HCT116 (cell line): ENCODE measurements at regions not wholly inside any gene's neighbourhood (a gene's known extent, or its start where the extent isn't known, plus 50 kb on each side); places are given as distances from the start of the nearest gene placed in this dataset.

Source experiments
- ATAC-seq: fragments of 200-7000 bp; cut with Tn5 transposase; 2 replicates; pipeline ENCODE4 v1.9.1; 2020; ENCODE audit warnings: mild to moderate bottlenecking, moderate library complexity
- BruUV-seq: library from RNA; stranded (reverse); fragments of 400-500 nt; replicated peaks from 2 replicates; lab custom pipeline; 2021; lab: Mats Ljungman, UMichigan
- CTCF ChIA-PET: fragments of 300-600 bp; sonication (Branson Sonifier 250); formaldehyde crosslinking; loops from one replicate; lab custom pipeline; 2021; ENCODE audit warnings: antibody characterized with exemption; lab: Charles Lee
- POLR2A ChIA-PET: fragments of 300-600, 350-600 bp; sonication (Branson Sonifier 250); formaldehyde crosslinking; loops from one replicate; lab custom pipeline; 2021; ENCODE audit warnings: antibody characterized with exemption; lab: Charles Lee
- RAD21 ChIA-PET, 2 experiments: fragments of 300-600 bp; sonication (Branson Sonifier 250); formaldehyde crosslinking; loops; one replicate each; lab custom pipeline; 2023; ENCODE audit warnings: low total read pairs in 2 of 2; ENCODE audit not compliant: uncharacterized antibody in 2 of 2, unreplicated experiment in 2 of 2, low non-redundant PET in 1 of 2; lab: Charles Lee
- DNase-seq: peaks from one replicate; pipeline ENCODE4 v3.0.0-alpha.2; 2010; ENCODE audit warnings: low read depth, low spot score
- H2AFZ ChIP-seq: fragments of 200-600 bp; shearing (Covaris generic), sonication (generic); 2 replicates; pipeline ENCODE4 v1.6.1; 2017; ENCODE audit warnings: low read depth, mixed run types, mixed read lengths, antibody characterized with exemption, low read length; ENCODE audit not compliant: poor library complexity, severe bottlenecking
- H3K27ac ChIP-seq: 2 replicates; pipeline ENCODE4 v1.5.1; 2012; ENCODE audit warnings: low read depth, low read length
- H3K27me3 ChIP-seq: fragments of 200-600 bp; sonication (generic); 2 replicates; pipeline ENCODE4 v1.6.1; 2016; ENCODE audit warnings: mixed run types, low read length, mixed read lengths; ENCODE audit not compliant: insufficient read depth
- H3K36me3 ChIP-seq, 2 experiments: fragments of 200-500 bp in 1 of 2; fragments of 200-600 bp in 1 of 2; sonication (Bioruptor generic) in 1 of 2; sonication (generic) in 1 of 2; 2 replicates each; pipeline versions ENCODE4 v1.5.1 to v1.6.1; 2014 to 2016; ENCODE audit warnings: low read length in 2 of 2, inconsistent platforms in 1 of 2, mixed read lengths in 1 of 2, mixed run types in 1 of 2; ENCODE audit not compliant: insufficient read depth in 2 of 2, control insufficient read depth in 1 of 2
- H3K4me1 ChIP-seq, 2 experiments: fragments of 200-600 bp in 1 of 2; sonication (generic) in 1 of 2; 2 replicates each; pipeline versions ENCODE4 v1.5.1 to v1.6.1; 2012 to 2017; ENCODE audit warnings: low read length in 2 of 2, inconsistent platforms in 1 of 2, mild to moderate bottlenecking in 1 of 2, mixed read lengths in 1 of 2, mixed run types in 1 of 2, moderate library complexity in 1 of 2; ENCODE audit not compliant: insufficient read depth in 2 of 2, control insufficient read depth in 1 of 2
- H3K4me2 ChIP-seq: fragments of 200-600 bp; sonication (generic); 2 replicates; pipeline ENCODE4 v1.6.1; 2017; ENCODE audit warnings: mixed run types, low read length, mixed read lengths
- H3K4me3 ChIP-seq, 2 experiments: fragments of 200-600 bp in 1 of 2; sonication (generic) in 1 of 2; replicated peaks in 1 of 2; 2 replicates each; pipeline ENCODE4 v1.5.1; 2011 to 2016; ENCODE audit warnings: low read length in 2 of 2, control low read depth in 1 of 2, low read depth in 1 of 2, mild to moderate bottlenecking in 1 of 2, mixed read lengths in 1 of 2, mixed run types in 1 of 2
- H3K79me2 ChIP-seq: fragments of 200-600 bp; sonication (generic); 2 replicates; pipeline ENCODE4 v1.6.1; 2017; ENCODE audit warnings: mild to moderate bottlenecking, mixed run types, low read length, moderate library complexity, mixed read lengths; ENCODE audit not compliant: insufficient read depth
- H3K9ac ChIP-seq: fragments of 200-600 bp; sonication (generic); 2 replicates; pipeline ENCODE4 v1.6.1; 2016; ENCODE audit warnings: low read length, mixed read lengths
- H3K9me2 ChIP-seq: fragments of 200-600 bp; sonication (generic), shearing (Covaris generic); 2 replicates; pipeline ENCODE4 v1.6.1; 2017; ENCODE audit warnings: mixed run types, mild to moderate bottlenecking, moderate library complexity; ENCODE audit not compliant: insufficient read depth
- H3K9me3 ChIP-seq, 2 experiments: fragments of 200-500 bp in 1 of 2; fragments of 200-600 bp in 1 of 2; sonication (Bioruptor generic) in 1 of 2; sonication (generic) in 1 of 2; 2 replicates each; pipeline ENCODE4 v1.6.1; 2014 to 2017; ENCODE audit warnings: low read length in 2 of 2, mixed read lengths in 2 of 2, inconsistent platforms in 1 of 2, low read depth in 1 of 2, mild to moderate bottlenecking in 1 of 2, mixed run types in 1 of 2, moderate library complexity in 1 of 2; ENCODE audit not compliant: control insufficient read depth in 1 of 2, insufficient read depth in 1 of 2
- H4K20me1 ChIP-seq: fragments of 200-600 bp; sonication (generic), shearing (Covaris generic); 2 replicates; pipeline ENCODE4 v1.6.1; 2017; ENCODE audit warnings: mixed run types, mild to moderate bottlenecking, moderate library complexity; ENCODE audit not compliant: insufficient read depth
- CBX3 ChIP-seq: IDR thresholded peaks from 2 replicates; pipeline ENCODE4 v1.6.1; 2012; ENCODE audit warnings: low read depth
- CEBPB ChIP-seq: IDR thresholded peaks from 2 replicates; pipeline ENCODE4 v1.6.1; 2012; ENCODE audit warnings: low read depth
- EGR1 ChIP-seq: IDR thresholded peaks from 2 replicates; pipeline ENCODE4 v1.6.1; 2012; ENCODE audit warnings: low read depth
- ELF1 ChIP-seq: IDR thresholded peaks from 2 replicates; pipeline ENCODE4 v1.6.1; 2012; ENCODE audit warnings: low read depth, borderline replicate concordance
- EZH2 ChIP-seq: fragments of 200-600 bp; sonication (generic); IDR thresholded peaks from 2 replicates; pipeline ENCODE4 v1.6.1; 2017; ENCODE audit warnings: antibody characterized with exemption, mixed run types
- EZH2phosphoT487 ChIP-seq: fragments of 200-600 bp; IDR thresholded peaks from 2 replicates; pipeline ENCODE4 v1.6.1; 2018; ENCODE audit warnings: antibody characterized with exemption, borderline replicate concordance
- JUND ChIP-seq: IDR thresholded peaks from 2 replicates; pipeline ENCODE4 v1.6.1; 2012
- POLR2AphosphoS5 ChIP-seq: IDR thresholded peaks from 2 replicates; pipeline ENCODE4 v1.6.1; 2011; ENCODE audit warnings: mild to moderate bottlenecking, low read depth, low read length, moderate library complexity
- SIN3A ChIP-seq: IDR thresholded peaks from 2 replicates; pipeline ENCODE4 v1.6.1; 2012; ENCODE audit warnings: low read depth
- SP1 ChIP-seq: IDR thresholded peaks from 2 replicates; pipeline ENCODE4 v1.6.1; 2012; ENCODE audit warnings: low read depth
- SRF ChIP-seq: IDR thresholded peaks from 2 replicates; pipeline ENCODE4 v1.6.1; 2012; ENCODE audit warnings: low read depth
- YY1 ChIP-seq: IDR thresholded peaks from 2 replicates; pipeline ENCODE4 v1.6.1; 2011; ENCODE audit warnings: low read length, low read depth, moderate library complexity, mild to moderate bottlenecking; ENCODE audit not compliant: insufficient replicate concordance; ENCODE audit errors: extremely low read depth
- ZNF274 ChIP-seq: fragments of 200-500 bp; sonication (Bioruptor generic); IDR thresholded peaks from 2 replicates; pipeline ENCODE4 v1.6.1; 2014; ENCODE audit warnings: mild to moderate bottlenecking, low read depth, low read length, inconsistent platforms
- intact Hi-C: fragments of 100-400 bp; cut with micrococcal nuclease; formaldehyde crosslinking; loops from 2 replicates; pipeline ENCODE4 v1.10.0; 2022
- TF ChIP-seq, protein P1 (sequence below), 3 experiments: fragments of 200-600 bp in 1 of 3; sonication (generic) in 1 of 3; IDR thresholded peaks in 2 of 3; conservative IDR thresholded peaks in 1 of 3; 2 replicates each; pipeline ENCODE4 v1.5.1; 2012 to 2017; ENCODE audit warnings: low read depth in 2 of 3, low read length in 2 of 3, antibody characterized with exemption in 1 of 3, borderline replicate concordance in 1 of 3, control low read depth in 1 of 3, mild to moderate bottlenecking in 1 of 3, mixed read lengths in 1 of 3, mixed run types in 1 of 3, moderate library complexity in 1 of 3; ENCODE audit not compliant: insufficient read depth in 1 of 3
- TF ChIP-seq, protein P2 (sequence below): IDR thresholded peaks from 2 replicates; pipeline ENCODE4 v1.6.1; 2012
- TF ChIP-seq, protein P3 (sequence below): IDR thresholded peaks from 2 replicates; pipeline ENCODE4 v1.6.1; 2012; ENCODE audit warnings: low read depth
- TF ChIP-seq, protein P4 (sequence below): IDR thresholded peaks from 2 replicates; pipeline ENCODE4 v1.6.1; 2011; ENCODE audit warnings: mild to moderate bottlenecking, low read length, moderate library complexity; ENCODE audit not compliant: insufficient replicate concordance; ENCODE audit errors: extremely low read depth
- TF ChIP-seq, protein P5 (sequence below): IDR thresholded peaks from 2 replicates; pipeline ENCODE4 v1.6.1; 2012

DNA sequence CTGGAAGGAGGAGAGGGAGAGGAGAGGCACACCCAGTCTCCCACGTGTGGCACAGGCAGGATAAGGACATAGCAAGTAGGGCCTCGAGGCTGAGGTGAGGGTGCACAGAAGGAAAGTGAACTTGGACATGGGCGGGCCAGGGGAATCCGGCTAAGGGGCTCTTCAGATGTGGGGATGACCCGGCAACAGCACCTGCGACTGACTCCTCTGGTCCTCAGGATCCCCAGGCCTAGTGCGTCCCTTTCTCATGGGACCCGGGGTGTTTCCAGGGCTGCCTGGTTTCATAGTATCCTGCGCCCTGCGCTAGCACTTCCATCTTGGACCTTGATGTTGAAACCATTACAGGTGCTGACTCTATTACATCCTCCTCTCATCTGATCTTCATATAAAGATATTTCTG lies 96.1 kb upstream of the LYZL2 start:
- no peaks in the 10 kb centered on the region for H3K4me1 ChIP-seq
- TF ChIP-seq, protein P1, sequence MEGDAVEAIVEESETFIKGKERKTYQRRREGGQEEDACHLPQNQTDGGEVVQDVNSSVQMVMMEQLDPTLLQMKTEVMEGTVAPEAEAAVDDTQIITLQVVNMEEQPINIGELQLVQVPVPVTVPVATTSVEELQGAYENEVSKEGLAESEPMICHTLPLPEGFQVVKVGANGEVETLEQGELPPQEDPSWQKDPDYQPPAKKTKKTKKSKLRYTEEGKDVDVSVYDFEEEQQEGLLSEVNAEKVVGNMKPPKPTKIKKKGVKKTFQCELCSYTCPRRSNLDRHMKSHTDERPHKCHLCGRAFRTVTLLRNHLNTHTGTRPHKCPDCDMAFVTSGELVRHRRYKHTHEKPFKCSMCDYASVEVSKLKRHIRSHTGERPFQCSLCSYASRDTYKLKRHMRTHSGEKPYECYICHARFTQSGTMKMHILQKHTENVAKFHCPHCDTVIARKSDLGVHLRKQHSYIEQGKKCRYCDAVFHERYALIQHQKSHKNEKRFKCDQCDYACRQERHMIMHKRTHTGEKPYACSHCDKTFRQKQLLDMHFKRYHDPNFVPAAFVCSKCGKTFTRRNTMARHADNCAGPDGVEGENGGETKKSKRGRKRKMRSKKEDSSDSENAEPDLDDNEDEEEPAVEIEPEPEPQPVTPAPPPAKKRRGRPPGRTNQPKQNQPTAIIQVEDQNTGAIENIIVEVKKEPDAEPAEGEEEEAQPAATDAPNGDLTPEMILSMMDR (IDR thresholded peaks at IDR 0.05 in 2 of 3, conservative IDR thresholded peaks at IDR 0.05 in 1 of 3; ENCODE audit: borderline replicate concordance in 1 of 3, insufficient read depth in 1 of 3, low read depth in 2 of 3, low read length in 2 of 3): no peak
- TF ChIP-seq POLR2AphosphoS5 (no peak), SP1 (no peak), JUND (no peak), SIN3A (no peak), EGR1 (no peak), YY1 (no peak), ELF1 (no peak), CBX3 (no peak), SRF (no peak), ZNF274 (no peak), EZH2 (no peak), CEBPB (no peak), EZH2phosphoT487 (no peak)
- TF ChIP-seq, protein P2, sequence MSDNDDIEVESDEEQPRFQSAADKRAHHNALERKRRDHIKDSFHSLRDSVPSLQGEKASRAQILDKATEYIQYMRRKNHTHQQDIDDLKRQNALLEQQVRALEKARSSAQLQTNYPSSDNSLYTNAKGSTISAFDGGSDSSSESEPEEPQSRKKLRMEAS: no peak
- TF ChIP-seq, protein P3, sequence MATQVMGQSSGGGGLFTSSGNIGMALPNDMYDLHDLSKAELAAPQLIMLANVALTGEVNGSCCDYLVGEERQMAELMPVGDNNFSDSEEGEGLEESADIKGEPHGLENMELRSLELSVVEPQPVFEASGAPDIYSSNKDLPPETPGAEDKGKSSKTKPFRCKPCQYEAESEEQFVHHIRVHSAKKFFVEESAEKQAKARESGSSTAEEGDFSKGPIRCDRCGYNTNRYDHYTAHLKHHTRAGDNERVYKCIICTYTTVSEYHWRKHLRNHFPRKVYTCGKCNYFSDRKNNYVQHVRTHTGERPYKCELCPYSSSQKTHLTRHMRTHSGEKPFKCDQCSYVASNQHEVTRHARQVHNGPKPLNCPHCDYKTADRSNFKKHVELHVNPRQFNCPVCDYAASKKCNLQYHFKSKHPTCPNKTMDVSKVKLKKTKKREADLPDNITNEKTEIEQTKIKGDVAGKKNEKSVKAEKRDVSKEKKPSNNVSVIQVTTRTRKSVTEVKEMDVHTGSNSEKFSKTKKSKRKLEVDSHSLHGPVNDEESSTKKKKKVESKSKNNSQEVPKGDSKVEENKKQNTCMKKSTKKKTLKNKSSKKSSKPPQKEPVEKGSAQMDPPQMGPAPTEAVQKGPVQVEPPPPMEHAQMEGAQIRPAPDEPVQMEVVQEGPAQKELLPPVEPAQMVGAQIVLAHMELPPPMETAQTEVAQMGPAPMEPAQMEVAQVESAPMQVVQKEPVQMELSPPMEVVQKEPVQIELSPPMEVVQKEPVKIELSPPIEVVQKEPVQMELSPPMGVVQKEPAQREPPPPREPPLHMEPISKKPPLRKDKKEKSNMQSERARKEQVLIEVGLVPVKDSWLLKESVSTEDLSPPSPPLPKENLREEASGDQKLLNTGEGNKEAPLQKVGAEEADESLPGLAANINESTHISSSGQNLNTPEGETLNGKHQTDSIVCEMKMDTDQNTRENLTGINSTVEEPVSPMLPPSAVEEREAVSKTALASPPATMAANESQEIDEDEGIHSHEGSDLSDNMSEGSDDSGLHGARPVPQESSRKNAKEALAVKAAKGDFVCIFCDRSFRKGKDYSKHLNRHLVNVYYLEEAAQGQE: no peak
- TF ChIP-seq, protein P4, sequence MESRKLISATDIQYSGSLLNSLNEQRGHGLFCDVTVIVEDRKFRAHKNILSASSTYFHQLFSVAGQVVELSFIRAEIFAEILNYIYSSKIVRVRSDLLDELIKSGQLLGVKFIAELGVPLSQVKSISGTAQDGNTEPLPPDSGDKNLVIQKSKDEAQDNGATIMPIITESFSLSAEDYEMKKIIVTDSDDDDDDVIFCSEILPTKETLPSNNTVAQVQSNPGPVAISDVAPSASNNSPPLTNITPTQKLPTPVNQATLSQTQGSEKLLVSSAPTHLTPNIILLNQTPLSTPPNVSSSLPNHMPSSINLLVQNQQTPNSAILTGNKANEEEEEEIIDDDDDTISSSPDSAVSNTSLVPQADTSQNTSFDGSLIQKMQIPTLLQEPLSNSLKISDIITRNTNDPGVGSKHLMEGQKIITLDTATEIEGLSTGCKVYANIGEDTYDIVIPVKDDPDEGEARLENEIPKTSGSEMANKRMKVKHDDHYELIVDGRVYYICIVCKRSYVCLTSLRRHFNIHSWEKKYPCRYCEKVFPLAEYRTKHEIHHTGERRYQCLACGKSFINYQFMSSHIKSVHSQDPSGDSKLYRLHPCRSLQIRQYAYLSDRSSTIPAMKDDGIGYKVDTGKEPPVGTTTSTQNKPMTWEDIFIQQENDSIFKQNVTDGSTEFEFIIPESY: no peak
- TF ChIP-seq, protein P5, sequence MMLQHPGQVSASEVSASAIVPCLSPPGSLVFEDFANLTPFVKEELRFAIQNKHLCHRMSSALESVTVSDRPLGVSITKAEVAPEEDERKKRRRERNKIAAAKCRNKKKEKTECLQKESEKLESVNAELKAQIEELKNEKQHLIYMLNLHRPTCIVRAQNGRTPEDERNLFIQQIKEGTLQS: no peak
- TF ChIP-seq, all 23 proteins: peak for 0
- Histone ChIP-seq H2AFZ (no peak overlapping the region), H3K4me2 (no peak overlapping the region), H3K36me3 (no peaks in the 10 kb centered on the region), H3K27me3 (no peaks in the 10 kb centered on the region), H3K79me2 (no peaks in the 10 kb centered on the region), H3K9me3 (no peaks in the 10 kb centered on the region), H3K27ac (no peak overlapping the region), H4K20me1 (no peaks in the 10 kb centered on the region), H3K9ac (no peak overlapping the region), H3K4me3 (no peak overlapping the region), H3K9me2 (no peaks in the 10 kb centered on the region)
- DNase-seq: no peak
- no peak for ATAC-seq
- CTCF ChIA-PET: no interaction called here
- RAD21 ChIA-PET: no interaction called here
- BruUV-seq: no TSS peak
- POLR2A ChIA-PET: no interaction called here
- intact Hi-C loops: loop anchor here (10.0 kb wide), 3 partner anchors 739 to 1479 kb away; no protein-coding TSS in a partner anchor
